CD14-positive monocyte (primary cell): ENCODE measurements at regions not wholly inside any gene's neighbourhood (a gene's known extent, or its start where the extent isn't known, plus 50 kb on each side); places are given as distances from the start of the nearest gene placed in this dataset.

Experiments
- DNase-seq, 3 donors: peaks; one replicate each; pipeline ENCODE4 v3.0.0-alpha.2; 2011 to 2022
- H2AFZ ChIP-seq: 2 replicates; pipeline ENCODE4 v1.6.0; 2012; ENCODE audit warnings: mild to moderate bottlenecking, low read depth, low read length, inconsistent platforms; ENCODE audit not compliant: insufficient read depth, poor library complexity, severe bottlenecking
- H3K27ac ChIP-seq, 2 donors: 1 replicate in 1 of 2; 2 replicates in 1 of 2; pipeline ENCODE4 v1.5.1; 2012 to 2013; ENCODE audit warnings: low read length in 2 of 2, control low read depth in 1 of 2, inconsistent platforms in 1 of 2, low read depth in 1 of 2, mild to moderate bottlenecking in 1 of 2
- H3K27me3 ChIP-seq, 2 donors: one replicate each; pipeline versions ENCODE4 v1.6.0 to v1.6.1; 2011 to 2013; ENCODE audit warnings: low read length in 2 of 2; ENCODE audit not compliant: control insufficient read depth in 2 of 2, insufficient read depth in 2 of 2
- H3K36me3 ChIP-seq, 2 donors: replicated peaks in 1 of 2; 1 replicate in 1 of 2; 2 replicates in 1 of 2; pipeline versions ENCODE4 v1.5.1 to v1.6.1; 2012 to 2013; ENCODE audit warnings: low read length in 2 of 2, control low read depth in 1 of 2, inconsistent platforms in 1 of 2, mild to moderate bottlenecking in 1 of 2; ENCODE audit not compliant: insufficient read depth in 2 of 2, control insufficient read depth in 1 of 2
- H3K4me1 ChIP-seq, 2 donors: 1 replicate in 1 of 2; 2 replicates in 1 of 2; pipeline versions ENCODE4 v1.5.1 to v1.6.1; 2012 to 2013; ENCODE audit warnings: low read length in 2 of 2, control low read depth in 1 of 2, inconsistent platforms in 1 of 2, mild to moderate bottlenecking in 1 of 2, moderate library complexity in 1 of 2; ENCODE audit not compliant: insufficient read depth in 2 of 2, control insufficient read depth in 1 of 2
- H3K4me2 ChIP-seq: replicated peaks from 2 replicates; pipeline ENCODE3; 2012; ENCODE audit warnings: low read length, moderate library complexity, mild to moderate bottlenecking; ENCODE audit not compliant: poor library complexity, severe bottlenecking; ENCODE audit errors: extremely low read depth
- H3K4me3 ChIP-seq, 3 experiments: fragments of 200-600 bp in 1 of 3; sonication (generic) in 1 of 3; replicated peaks in 1 of 3; 1 replicate in 2 of 3; 2 replicates in 1 of 3; pipeline ENCODE4 v1.5.1; 2011 to 2013; ENCODE audit warnings: low read length in 3 of 3, mild to moderate bottlenecking in 3 of 3, control low read depth in 2 of 3, low read depth in 2 of 3, inconsistent platforms in 1 of 3, moderate library complexity in 1 of 3
- H3K79me2 ChIP-seq: 2 replicates; pipeline ENCODE4 v1.6.0; 2012; ENCODE audit warnings: mild to moderate bottlenecking, control low read depth, inconsistent platforms, low read length, moderate library complexity; ENCODE audit not compliant: insufficient read depth
- H3K9ac ChIP-seq: 2 replicates; pipeline ENCODE4 v1.6.0; 2017; ENCODE audit warnings: low read length, mild to moderate bottlenecking; ENCODE audit not compliant: insufficient read depth, poor library complexity, severe bottlenecking
- H3K9me3 ChIP-seq, 2 donors: replicated peaks in 1 of 2; 1 replicate in 1 of 2; 2 replicates in 1 of 2; pipeline versions ENCODE4 v1.5.1 to v1.6.1; 2012 to 2013; ENCODE audit warnings: low read length in 2 of 2, control low read depth in 1 of 2; ENCODE audit not compliant: control insufficient read depth in 1 of 2, insufficient read depth in 1 of 2
- H4K20me1 ChIP-seq: 2 replicates; pipeline ENCODE4 v1.6.0; 2012; ENCODE audit warnings: mild to moderate bottlenecking, low read length, control low read depth, moderate library complexity; ENCODE audit not compliant: insufficient read depth
- H3K27ac Mint-ChIP-seq, 7 donors: one replicate each; pipeline ENCODE4 v1.8.0; 2020; ENCODE audit warnings: mild to moderate bottlenecking in 7 of 7, mixed read lengths in 7 of 7, moderate library complexity in 6 of 7, inconsistent platforms in 2 of 7
- H3K27me3 Mint-ChIP-seq, 3 donors: one replicate each; pipeline ENCODE4 v1.8.0; 2021 to 2022; ENCODE audit warnings: low read depth in 3 of 3, mild to moderate bottlenecking in 3 of 3, mixed read lengths in 3 of 3, moderate library complexity in 3 of 3, inconsistent platforms in 1 of 3
- H3K36me3 Mint-ChIP-seq, 2 donors: one replicate each; pipeline ENCODE4 v1.8.0; 2020; ENCODE audit warnings: mixed read lengths in 2 of 2, inconsistent platforms in 1 of 2, mild to moderate bottlenecking in 1 of 2
- H3K4me1 Mint-ChIP-seq: one replicate; pipeline ENCODE4 v1.8.0; 2020; ENCODE audit warnings: mild to moderate bottlenecking, mixed read lengths
- H3K4me3 Mint-ChIP-seq, 2 donors: one replicate each; pipeline ENCODE4 v1.8.0; 2020; ENCODE audit warnings: mild to moderate bottlenecking in 2 of 2, mixed read lengths in 2 of 2, moderate library complexity in 1 of 2
- H3K9me3 Mint-ChIP-seq, 7 donors: one replicate each; pipeline ENCODE4 v1.8.0; 2020 to 2022; ENCODE audit warnings: mixed read lengths in 7 of 7, mild to moderate bottlenecking in 6 of 7, moderate library complexity in 6 of 7, inconsistent platforms in 2 of 7
- CTCF ChIP-seq: fragments of 200-600 bp; IDR thresholded peaks from one replicate; pipeline ENCODE4 v1.8.0; 2022; ENCODE audit warnings: antibody characterized with exemption, mild to moderate bottlenecking
- WGBS: methylation state at CpG from one replicate; pipeline ENCODE4 v1.1.5; 2013; ENCODE audit warnings: missing lambda C conversion rate; ENCODE audit not compliant: insufficient coverage; 5-methylcytosine and 5-hydroxymethylcytosine counted together
- intact Hi-C, 2 donors: fragments of 100-400 bp; cut with micrococcal nuclease; formaldehyde crosslinking; loops; one replicate each; pipeline versions ENCODE4 v1.15.0 to v1.15.1; 2023

GRCh38 chr12:19036673-19037357 lies 92.7 kb upstream of the PLEKHA5 start:
- H3K4me3 Mint-ChIP-seq, result no peak overlapping the region
- intact Hi-C loops, result no loop called here
- 93% methylated on average over 3 of the region's 6 CpGs for WGBS

GRCh38 chr12:19038209-19038608 lies 91.3 kb upstream of the PLEKHA5 start:
- Histone ChIP-seq H3K79me2 (no peaks in the 10 kb centered on the region), H4K20me1 (no peaks in the 10 kb centered on the region), H3K9me3 (peaks cover 0 to 4% of the 10 kb centered on the region in 2 donors), H3K27ac (no peak overlapping the region), H3K9ac (no peak overlapping the region), H2AFZ (no peak overlapping the region), H3K36me3 (no peaks in the 10 kb centered on the region), H3K4me1 (no peaks in the 10 kb centered on the region), H3K27me3 (no peaks in the 10 kb centered on the region), H3K4me2 (no peak overlapping the region), H3K4me3 (no peak overlapping the region)
- Mint-ChIP-seq H3K27me3 (no peaks in the 10 kb centered on the region), H3K4me1 (no peaks in the 10 kb centered on the region), H3K27ac (no peak overlapping the region), H3K36me3 (no peaks in the 10 kb centered on the region), H3K9me3 (peaks cover 1 to 15% (median 8%) of the 10 kb centered on the region in 7 donors), H3K4me3 (no peak overlapping the region)
- intact Hi-C loops, result no loop called here
- no peak for DNase-seq
- TF ChIP-seq CTCF, result no peak
- 80% methylated on average over 6 of the region's 6 CpGs for WGBS

More at GRCh38 chr12:19036673-19037357, 92.7 kb upstream of the PLEKHA5 start:
- Mint-ChIP-seq H3K36me3 (no peaks in the 10 kb centered on the region), H3K27me3 (peaks cover 0 to 1% (median 0%) of the 10 kb centered on the region in 3 donors), H3K9me3 (peaks cover 8 to 26% (median 19%) of the 10 kb centered on the region in 7 donors), H3K4me1 (no peaks in the 10 kb centered on the region), H3K27ac (no peak overlapping the region)
- Histone ChIP-seq H3K9ac (no peak overlapping the region), H3K36me3 (no peaks in the 10 kb centered on the region), H3K9me3 (peaks cover 11 to 14% of the 10 kb centered on the region in 2 donors), H4K20me1 (no peaks in the 10 kb centered on the region), H3K27me3 (no peaks in the 10 kb centered on the region), H2AFZ (no peak overlapping the region), H3K4me2 (no peak overlapping the region), H3K79me2 (no peaks in the 10 kb centered on the region), H3K4me1 (no peaks in the 10 kb centered on the region), H3K4me3 (no peak overlapping the region), H3K27ac (no peak overlapping the region)
- DNase-seq, result no peak
- no peak for TF ChIP-seq CTCF
